GM04504 (cell line): ENCODE measurements at regions not wholly inside any gene's neighbourhood (a gene's known extent, or its start where the extent isn't known, plus 50 kb on each side); places are given as distances from the start of the nearest gene placed in this dataset.
"Not testable (repeated sequence)": the region's sequence is repeated elsewhere in the genome, so short reads cannot be mapped to it uniquely, and the experiment has no call there.

Source experiments
- DNase-seq: peaks from one replicate; pipeline ENCODE4 v3.0.0-alpha.2; 2012; ENCODE audit warnings: low read depth

DNA sequence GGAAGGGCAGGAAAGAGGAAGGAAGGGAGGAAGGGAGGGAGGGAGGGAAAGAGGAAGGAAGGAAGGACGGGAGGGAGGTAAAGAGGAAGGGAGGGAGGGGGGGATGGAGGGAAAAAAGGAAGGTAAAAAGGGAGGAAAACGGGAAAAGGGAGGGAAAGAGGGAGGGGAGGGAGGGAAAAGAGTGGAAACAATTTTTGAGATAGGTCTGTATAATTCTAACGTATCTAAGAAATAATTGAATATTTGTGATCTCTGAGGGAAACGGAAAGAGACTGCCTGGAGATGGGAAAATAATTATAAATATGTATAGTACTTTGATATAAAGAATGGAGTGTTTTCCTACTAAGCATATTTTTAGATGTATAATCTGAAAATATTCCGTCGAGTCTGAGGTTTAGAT, 158.2 kb upstream of the FOXK1 start:
- no peak for DNase-seq

DNA sequence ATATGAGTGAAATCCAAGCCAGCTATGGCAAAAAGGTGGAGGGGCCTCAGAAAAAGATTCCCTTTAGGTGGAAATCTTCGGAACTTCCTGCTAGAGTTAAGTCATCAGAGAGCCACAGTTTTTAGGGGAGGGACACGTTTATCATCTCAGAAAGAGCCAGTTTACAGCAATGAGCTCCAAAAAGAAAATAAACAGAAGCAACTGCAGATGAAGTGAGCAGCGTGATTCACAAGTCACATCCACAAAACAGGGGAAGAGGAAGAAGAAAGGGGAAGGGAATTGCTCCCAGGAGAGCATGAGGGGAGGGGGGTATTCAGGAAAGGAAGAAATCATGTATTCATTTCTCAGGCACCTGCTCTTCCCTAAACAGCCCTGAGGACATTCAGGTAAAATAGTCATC, 156.2 kb upstream of the FOXK1 start:
- no peak for DNase-seq

DNA sequence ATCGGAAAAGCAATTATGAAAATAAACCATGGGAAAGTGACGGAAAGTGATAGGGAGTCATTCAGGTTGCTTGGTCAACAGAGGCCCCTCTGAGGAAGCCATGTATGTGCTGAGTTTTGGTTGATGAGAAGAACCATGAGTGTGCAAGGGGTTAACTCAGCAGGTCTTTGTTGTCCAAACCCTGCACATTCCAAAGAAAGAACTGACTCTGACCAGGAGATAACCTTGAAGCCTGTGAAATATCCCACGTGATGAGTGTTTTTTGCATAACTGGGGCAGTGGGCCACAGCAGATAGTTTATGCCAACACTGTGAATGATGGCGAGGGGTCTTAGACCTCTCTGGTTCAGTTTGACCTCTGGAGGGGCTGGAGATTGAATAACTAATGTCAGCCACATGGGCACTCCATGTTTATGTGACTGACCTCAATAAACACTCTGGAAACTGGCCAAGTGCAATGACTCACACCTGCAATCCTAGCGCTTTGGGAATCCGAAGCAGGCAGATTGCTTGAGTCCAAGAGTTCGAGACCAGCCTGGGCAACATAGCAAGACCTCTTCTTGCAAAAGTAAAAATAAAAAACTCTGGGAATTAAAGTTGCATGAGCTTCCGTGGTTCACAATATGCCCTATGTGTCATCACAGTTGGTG, 154.0 kb upstream of the FOXK1 start:
- no peak for DNase-seq

DNA sequence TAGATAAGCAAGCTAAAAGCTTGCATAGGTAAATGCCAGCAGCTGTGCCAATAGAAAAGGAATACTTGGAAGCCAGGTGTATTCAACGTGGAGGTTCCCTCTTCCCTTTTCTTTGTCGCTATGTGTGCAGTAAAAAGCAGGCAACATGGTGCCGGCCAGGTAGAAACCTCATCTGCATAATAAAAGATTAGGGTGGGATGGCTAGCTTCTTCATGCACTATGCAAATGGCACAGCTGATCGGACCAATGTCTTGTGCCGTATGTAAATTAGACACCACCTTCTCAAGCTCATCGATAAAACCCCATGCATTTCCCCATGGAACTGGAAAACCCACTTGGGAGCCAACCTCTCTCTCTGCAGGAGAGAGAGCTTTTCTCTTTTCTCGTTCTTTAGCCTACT, 150.9 kb upstream of the FOXK1 start:
- DNase-seq: no peak

DNA sequence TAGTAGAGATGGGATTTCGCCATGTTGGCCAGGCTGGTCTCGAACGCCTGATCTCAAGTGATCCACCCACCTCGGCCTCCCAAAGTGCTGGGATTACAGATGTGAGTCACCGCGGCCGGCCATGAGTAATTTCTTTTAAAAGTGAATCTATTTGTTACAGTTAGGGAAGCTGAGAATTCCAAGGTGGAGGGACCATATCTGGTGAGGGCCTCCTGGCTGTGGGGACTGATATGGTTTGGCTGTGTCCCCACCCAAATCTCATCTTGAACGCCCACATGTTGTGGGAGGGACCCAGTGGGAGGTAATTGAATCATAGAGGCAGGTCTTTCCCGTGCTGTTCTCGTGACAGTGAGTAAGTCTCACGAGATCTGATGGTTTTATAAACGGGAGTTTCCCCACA, 148.8 kb upstream of the FOXK1 start:
- DNase-seq: not testable (repeated sequence)

DNA sequence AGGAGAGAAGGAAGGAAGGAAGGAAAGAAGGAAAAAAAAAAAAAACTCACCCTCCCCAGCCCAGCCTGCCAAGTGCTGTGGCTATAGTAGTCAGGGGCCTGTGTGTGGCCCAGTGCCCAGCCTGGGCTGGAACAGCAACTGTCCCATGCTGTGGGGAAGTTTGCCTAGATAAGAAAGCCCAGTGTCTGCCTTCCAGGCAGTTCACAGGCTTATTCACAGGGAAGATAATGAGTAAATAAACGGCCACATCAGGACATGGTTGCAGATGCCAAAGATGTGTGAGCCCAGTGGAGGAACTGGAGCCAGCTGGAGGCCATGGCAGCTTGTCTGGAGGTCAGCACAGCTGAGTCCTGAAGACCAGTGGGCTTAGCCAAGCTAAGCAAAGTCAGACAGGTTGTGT, 132.4 kb upstream of the FOXK1 start:
- no peak for DNase-seq

DNA sequence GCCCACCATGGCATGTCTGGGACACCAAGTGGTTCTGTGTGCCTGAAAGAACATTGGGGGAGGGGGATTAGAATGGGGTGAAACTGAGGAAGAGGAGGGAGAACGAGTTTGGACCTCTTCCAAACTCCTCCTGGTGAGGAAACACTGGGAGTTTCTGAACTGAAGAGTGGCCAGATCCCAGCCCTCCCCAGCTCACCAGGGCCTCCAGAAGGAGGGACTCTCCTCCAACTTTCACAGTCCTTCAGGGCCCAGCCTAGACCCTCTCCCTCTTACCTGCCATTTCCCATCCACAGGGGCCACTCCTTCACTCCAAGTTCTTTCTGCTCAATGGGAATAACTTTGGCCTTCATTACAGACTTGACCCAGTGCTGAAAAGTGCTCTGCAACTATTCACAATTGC, 132.0 kb upstream of the FOXK1 start:
- no peak for DNase-seq

DNA sequence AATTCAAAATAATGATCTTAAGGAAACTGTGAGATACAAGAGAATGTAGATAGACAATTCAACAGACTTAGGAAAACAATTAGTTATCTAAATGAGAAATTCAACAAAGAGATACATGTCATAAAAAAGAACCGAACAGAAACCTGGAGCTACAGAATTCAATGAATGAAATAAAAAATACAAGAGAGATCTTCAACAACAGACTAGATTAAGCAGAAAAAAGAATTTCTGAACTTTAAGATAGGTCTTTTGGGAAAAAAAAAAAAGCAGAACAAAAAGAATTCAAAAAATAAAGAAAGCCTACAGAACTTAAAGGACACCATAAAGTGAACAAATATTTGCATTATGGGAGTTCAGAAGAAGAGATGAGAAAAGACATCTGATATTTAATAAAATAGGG, 129.1 kb upstream of the FOXK1 start:
- DNase-seq: no peak

DNA sequence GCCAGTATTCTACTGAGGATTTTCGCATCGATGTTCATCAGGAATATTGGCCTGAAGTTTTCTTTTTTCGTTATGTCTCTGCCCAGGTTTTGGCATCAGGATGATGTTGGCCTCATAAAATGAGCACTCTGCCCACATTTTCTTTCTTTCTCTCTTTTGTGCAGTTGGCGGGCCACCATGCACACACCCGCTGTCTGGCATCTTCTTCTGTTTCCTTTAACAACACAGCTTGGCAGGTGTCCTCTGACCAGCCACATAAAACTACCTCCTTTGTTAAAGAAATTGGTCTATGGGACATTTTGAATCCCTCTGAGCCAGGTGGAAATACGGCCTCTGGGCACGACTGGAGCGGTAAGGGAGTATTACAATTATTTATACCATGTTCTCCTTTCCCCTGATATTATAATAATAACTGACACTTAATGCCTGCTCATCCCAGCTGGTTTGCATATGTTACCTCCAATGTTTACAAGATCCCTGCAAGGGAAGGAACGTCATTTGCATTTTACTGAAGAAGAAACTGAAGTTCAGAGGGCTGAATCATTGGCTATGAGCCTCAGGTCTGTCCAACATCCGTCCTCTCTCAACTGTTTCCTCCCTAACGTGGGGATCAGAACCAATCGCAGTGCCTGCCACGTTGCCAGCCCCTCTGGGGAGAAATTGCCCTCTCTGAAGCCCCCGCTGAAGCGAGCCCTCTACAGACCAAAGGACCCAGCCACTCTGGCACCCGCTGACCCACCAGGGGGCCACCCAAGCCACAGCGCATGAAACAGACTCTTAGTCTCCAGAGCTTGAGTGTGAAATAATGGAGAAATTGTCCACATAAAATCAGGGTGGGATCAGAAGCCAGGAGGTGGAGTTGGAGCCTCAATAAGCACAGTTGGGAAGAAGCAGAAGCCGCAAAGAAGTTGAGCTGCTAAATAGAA, 125.0 kb upstream of the FOXK1 start:
- no peak for DNase-seq

DNA sequence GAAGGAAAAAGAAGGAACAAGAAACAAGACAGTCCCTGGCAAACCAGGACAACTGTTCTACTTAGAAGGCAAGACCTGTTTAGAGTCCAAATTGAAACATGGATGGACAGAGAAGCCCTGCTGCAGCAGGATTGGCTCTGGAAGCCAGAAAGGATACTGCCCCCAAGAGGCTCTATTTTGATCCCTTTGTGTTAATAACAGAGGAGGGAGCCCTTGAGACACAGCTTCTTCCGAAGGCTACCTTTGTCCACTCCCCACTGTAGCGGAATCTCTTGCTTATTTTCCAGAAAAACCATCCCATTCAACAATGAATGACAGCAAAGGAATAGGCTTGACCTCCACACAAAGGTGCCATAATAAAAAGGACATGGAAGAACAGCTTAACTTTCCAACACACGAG, 120.3 kb upstream of the FOXK1 start:
- DNase-seq: no peak

DNA sequence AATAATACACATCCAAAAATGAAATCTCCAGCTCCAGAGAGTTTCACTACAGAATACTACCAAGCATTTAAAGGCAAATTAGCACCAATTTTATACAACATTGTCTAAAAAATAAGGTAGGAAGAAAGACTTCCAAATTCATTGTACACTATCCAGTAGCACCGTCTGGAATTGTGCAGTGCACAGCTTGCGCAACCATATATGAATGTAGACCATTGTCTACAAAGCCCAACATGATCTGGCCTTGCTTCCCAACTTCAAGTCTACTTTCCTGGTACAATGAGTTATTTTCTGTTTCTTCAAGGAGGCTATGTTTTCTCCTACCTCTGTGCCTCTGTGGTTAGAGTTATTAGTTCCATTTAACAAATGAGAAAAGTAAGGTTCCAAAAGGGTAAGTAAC, 115.4 kb upstream of the FOXK1 start:
- no peak for DNase-seq

DNA sequence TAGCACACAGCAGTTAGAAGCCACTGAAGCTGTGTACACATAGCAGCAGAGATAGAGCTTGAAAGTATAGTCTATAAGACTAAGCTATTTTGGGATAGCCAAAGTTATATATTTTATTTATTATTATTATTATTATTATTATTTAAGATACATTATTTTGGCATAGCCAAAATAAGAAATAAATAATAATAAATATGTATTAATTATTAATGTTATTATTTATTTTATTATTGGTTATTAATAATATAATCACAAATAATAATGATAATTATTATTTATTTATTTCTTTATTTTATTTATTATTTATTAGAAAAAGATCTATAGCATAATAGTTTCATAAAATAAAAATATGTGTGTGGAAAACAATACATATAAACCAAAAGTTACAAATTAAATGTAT, 107.2 kb upstream of the FOXK1 start:
- DNase-seq: no peak

DNA sequence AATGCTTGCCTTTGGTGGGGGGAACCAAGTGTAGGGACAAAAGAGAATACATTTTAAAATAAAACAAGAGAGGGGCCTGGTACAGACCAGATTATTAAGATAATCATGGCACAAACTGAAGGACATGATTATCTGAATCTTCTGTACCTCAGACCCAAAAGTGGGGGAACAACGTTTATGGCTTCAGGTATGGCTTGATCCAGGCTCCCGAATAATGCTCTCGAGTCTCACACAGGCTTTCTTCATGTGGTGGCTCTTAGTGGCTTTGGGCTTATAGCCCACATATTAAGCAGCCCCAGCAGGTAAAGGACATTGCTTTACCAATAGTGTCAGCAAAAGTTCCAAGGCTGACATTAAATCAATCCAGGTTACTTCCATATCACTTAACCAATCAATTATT, 106.8 kb upstream of the FOXK1 start:
- no peak for DNase-seq

DNA sequence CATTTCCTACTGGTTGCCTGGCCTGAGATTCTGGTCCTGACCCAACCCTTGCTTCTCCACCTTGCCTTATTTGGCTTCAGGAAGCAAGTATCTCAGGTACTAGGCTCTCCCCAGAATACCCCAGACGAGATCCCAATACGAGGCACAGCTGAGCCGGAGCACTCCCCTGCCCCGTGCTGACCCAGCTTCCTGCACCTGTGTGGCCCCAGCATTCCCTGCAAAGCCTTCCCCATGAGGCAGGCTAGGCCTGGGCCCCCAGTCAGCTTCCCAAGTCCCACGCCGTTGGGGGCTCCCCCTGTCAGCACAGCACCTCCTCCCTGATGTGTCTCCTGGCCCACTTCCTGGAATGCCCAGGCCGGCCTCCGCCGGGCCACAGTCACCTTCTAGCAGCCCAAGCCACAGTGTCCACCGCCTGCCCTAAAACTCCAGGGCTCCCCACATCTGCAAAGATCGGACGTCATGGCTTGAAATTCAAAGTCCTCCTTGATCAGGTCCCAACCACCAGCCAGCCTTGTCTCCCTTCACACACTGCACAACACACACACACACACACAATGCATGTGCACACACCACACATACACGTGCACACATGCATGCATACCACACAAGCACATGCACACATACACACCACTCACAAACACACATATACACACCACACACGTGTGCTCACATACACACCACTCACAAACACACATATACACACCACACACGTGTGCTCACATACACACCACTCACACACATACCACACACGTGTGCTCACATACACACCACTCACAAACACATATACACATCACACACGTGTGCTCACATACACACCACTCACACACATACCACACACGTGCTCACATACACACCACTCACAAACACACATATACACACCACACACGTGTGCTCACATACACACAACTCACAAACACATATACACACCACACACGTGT, 78.9 kb upstream of the FOXK1 start:
- no peak for DNase-seq

DNA sequence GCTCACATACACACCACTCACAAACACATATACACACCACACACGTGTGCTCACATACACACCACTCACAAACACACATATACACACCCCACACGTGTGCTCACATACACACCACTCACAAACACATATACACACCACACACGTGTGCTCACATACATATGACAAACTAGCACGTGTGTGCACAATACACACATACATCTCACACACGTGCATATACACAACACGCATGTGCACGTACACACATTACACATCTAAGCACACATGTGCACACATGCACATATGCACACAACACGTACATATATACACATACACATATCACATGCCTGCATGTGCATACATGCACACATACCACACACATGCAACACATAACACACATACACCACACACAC, 78.3 kb upstream of the FOXK1 start:
- DNase-seq: no peak

DNA sequence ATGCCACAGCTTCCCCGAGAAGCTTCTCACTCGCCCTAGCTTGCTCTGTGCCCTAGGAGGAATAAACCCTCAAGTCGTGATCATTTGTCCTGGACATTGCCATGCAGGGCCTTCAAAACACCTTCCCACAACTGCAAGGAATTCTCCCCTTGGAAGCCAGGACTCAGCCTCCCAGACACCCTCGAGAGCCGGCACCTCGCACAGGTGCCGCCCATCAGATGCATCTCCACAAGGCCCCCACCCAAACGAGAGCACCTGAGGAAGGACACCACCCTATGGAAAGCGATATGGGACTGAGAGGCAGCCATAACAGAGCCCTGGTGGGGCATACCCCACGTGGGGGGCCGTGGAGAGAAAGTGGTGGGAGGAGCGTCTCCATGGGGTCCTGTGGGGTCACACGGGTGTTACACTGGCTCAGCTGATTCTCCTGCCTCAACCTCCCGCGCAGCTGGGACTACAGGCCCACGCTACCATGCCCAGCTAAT, 77.6 kb upstream of the FOXK1 start:
- no peak for DNase-seq

DNA sequence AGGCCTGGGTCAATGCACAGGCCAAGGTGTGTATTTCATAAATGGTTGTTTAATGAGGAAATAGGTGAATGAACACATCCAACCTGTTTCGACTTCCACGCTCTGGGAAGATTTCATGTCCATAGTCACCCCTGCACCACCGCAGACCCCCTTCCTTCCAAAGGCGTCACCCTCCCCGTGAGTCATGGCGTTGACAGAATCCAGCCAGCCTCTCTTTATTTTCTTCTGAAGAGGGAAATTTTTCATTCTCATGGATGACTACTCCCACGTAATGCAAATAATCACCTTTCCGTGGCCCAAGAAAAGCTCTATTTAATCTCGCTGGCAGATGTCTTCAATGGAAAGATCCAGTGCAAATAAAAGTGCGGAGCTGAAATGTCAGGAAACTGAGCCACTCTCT, 75.3 kb upstream of the FOXK1 start:
- no peak for DNase-seq

DNA sequence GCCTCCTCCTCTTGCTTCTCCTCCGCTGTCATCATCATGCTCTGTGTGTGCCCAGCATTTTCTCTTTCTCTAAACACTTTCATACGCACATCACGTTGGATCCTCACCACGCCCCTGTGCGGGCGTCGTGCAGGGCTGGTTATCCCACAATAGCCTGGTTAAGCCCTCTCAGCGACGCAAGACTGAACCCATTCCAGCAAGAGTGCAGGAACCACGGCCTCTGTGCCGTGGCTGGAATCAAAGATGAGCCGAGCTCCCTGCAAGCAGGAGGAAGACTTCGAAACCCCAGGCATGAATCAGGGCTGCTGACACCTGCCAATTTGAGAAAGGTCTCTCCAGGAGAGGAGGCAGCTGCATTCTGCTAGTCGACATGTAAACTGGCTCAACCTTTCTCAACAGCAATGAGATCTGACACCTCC, 74.8 kb upstream of the FOXK1 start:
- no peak for DNase-seq

DNA sequence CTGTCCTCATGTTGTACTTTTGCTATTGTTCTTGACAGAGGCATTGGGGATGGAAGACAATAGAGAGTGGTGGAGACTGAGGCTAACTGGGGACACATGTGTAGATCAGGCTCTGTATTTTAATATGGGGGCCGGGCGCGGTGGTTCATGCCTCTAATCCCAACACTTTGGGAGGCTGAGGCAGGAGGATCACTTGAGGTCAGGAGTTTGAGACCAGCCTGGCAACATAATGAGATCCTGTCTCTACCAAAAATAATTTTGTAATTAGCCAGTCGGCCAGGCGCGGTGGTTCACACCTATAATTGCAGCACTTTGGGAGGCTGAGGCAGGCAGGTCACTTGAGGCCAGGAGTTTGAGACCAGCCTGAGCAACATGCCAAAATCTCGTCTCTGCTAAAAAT, 72.5 kb upstream of the FOXK1 start:
- DNase-seq: not testable (repeated sequence)

DNA sequence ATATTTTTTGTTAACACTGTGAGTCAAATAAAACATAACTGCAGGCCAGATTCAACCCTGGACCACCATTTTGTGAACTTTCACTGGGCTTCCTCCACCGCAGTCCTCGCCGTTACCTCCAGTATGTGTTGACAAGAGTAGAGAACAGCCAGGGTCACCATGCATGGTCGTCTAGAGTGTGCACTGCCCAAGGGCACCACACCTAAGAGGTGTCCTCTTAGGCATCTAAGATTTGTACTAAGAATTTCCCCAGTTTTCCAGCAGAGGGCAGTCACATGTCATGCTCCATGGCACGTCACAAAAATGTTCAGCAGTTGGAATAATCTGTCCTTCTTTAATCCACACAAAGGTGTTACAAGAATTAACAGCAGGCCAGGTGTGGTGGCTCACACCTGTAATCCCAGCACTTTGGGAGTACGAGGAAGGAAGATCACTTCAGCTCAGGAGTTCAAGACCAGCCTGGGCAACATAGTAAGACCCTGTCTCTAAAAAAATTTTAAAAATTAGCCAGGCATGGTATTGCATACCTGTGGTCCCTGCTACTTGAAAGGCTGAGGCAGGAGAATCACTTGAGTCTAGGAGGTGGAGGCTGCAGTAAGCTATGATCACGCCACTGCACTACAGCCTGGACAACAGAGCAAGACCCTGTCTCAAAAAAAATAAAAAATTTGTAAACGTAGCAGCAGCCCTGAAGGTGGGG, 71.2 kb upstream of the FOXK1 start:
- no peak for DNase-seq

DNA sequence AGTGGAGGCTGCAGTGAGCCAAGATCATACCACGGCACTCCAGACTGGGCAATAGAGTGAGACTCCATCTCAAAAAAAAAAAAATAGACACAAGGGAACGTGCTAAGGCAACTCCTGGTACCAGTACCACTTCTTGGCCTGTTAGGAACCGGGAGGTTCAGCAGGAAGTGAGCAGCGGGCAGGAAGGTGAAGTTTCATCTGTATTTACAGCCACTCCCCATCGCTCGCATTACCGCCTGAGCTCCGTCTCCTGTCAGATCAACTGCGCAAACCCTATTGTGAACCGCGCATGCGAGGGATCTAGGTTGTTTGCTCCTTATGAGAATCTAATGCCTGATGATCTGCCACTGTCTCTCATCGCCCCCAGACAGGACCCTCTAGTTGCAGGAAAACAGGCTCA, 69.9 kb upstream of the FOXK1 start:
- DNase-seq: no peak
